MM.1S (cell line): ENCODE measurements at regions not wholly inside any gene's neighbourhood (a gene's known extent, or its start where the extent isn't known, plus 50 kb on each side); places are given as distances from the start of the nearest gene placed in this dataset.

Experiments
- CTCF ChIP-seq: fragments of 300-600 bp; sonication (generic); IDR thresholded peaks from 2 replicates; pipeline ENCODE4 v1.5.1; 2016; ENCODE audit warnings: antibody characterized with exemption, low read length, mixed read lengths
- EZH2 ChIP-seq: fragments of 300-600 bp; sonication (generic); optimal IDR thresholded peaks from 2 replicates; pipeline ENCODE3; 2017; ENCODE audit warnings: low read depth, mild to moderate bottlenecking, antibody characterized with exemption, low read length, mixed read lengths
- EZH2phosphoT487 ChIP-seq: fragments of 300-600 bp; sonication (generic); IDR thresholded peaks from 2 replicates; pipeline ENCODE4 v1.6.1; 2018; ENCODE audit warnings: antibody characterized with exemption, low read length

DNA sequence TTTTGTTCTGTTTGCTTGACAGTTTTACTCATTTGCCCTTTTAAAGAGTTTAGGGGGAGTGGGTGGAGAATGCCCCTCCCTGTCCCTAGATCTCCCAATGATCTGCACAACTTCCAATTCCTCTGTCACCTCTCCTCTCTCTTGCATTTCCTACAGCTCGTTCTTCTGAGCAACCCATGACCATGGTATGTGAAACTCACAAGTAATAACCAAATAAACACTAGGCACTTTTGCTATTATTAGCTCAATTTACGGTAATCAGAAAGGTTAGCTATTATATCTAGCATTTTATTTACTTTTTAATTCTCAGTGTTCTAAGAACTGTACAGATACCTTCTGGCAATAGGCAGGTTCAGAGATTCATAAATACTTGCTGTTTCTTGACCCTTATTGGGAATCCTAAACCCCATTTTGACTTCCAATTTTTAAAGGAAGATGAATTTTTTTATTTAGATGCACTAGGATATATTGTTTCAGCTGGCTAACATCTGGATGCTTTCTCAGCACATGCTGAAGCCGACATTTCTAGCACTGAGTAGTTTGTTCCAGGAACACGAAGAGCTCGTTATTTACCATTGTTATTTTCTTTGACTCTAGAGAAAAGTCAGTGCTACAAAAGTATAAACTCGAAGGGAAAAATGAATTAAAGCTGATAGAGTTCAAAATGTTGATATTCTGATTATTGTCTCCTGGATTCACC lies 194.7 kb upstream of the TLL1 start:
- TF ChIP-seq CTCF, result no peak
- TF ChIP-seq EZH2phosphoT487, result no peak
- no peak for TF ChIP-seq EZH2
